MM.1S (cell line): ENCODE measurements at regions not wholly inside any gene's neighbourhood (a gene's known extent, or its start where the extent isn't known, plus 50 kb on each side); places are given as distances from the start of the nearest gene placed in this dataset.

ENCODE experiments used
- DNase-seq: peaks from one replicate; pipeline ENCODE4 v3.0.0-alpha.2; 2015
- H2AFZ ChIP-seq: fragments of 300-600 bp; sonication (generic); 2 replicates; pipeline ENCODE4 v1.6.0; 2016; ENCODE audit warnings: antibody characterized with exemption, low read length
- H3F3A ChIP-seq: fragments of 300-600 bp; sonication (generic); 2 replicates; pipeline ENCODE4 v1.6.1; 2016; ENCODE audit warnings: mild to moderate bottlenecking, antibody characterized with exemption, low read length, moderate library complexity, mixed read lengths; ENCODE audit not compliant: insufficient read depth
- H3K27ac ChIP-seq: fragments of 300-600 bp; sonication (generic); 2 replicates; pipeline ENCODE4 v1.5.1; 2016; ENCODE audit warnings: mild to moderate bottlenecking, low read length
- H3K27me3 ChIP-seq: fragments of 300-600 bp; sonication (generic); replicated peaks from 2 replicates; pipeline ENCODE4 v1.6.0; 2016; ENCODE audit warnings: low read length; ENCODE audit not compliant: insufficient read depth
- H3K36me3 ChIP-seq: fragments of 300-600 bp; sonication (generic); replicated peaks from 2 replicates; pipeline ENCODE4 v1.6.1; 2016; ENCODE audit warnings: mild to moderate bottlenecking, low read length, mixed read lengths; ENCODE audit not compliant: insufficient read depth
- H3K4me1 ChIP-seq: fragments of 300-600 bp; sonication (generic); 2 replicates; pipeline ENCODE4 v1.6.1; 2016; ENCODE audit warnings: low read length, mixed read lengths
- H3K4me2 ChIP-seq: fragments of 300-600 bp; sonication (generic); 2 replicates; pipeline ENCODE4 v1.6.0; 2016; ENCODE audit warnings: low read depth, low read length
- H3K4me3 ChIP-seq: fragments of 300-600 bp; sonication (generic); 2 replicates; pipeline ENCODE4 v1.5.1; 2016; ENCODE audit warnings: low read length, mixed read lengths
- H3K79me2 ChIP-seq: fragments of 300-600 bp; sonication (generic); 2 replicates; pipeline ENCODE4 v1.6.1; 2016; ENCODE audit warnings: mixed run types, low read length, mixed read lengths
- H3K9ac ChIP-seq: fragments of 300-600 bp; sonication (generic); 2 replicates; pipeline ENCODE4 v1.6.1; 2016; ENCODE audit warnings: low read length, mixed read lengths
- H3K9me2 ChIP-seq: fragments of 300-600 bp; sonication (generic); replicated peaks from 2 replicates; pipeline ENCODE4 v1.6.1; 2016; ENCODE audit warnings: mild to moderate bottlenecking, low read length, mixed read lengths; ENCODE audit not compliant: insufficient read depth
- H3K9me3 ChIP-seq: fragments of 300-600 bp; sonication (generic); replicated peaks from 2 replicates; pipeline ENCODE4 v1.6.1; 2016; ENCODE audit warnings: mild to moderate bottlenecking, low read length, mixed read lengths; ENCODE audit not compliant: insufficient read depth
- H4K20me1 ChIP-seq: fragments of 300-600 bp; sonication (generic); 2 replicates; pipeline ENCODE4 v1.6.1; 2016; ENCODE audit warnings: mild to moderate bottlenecking, low read length, moderate library complexity, mixed read lengths; ENCODE audit not compliant: insufficient read depth
- CTCF ChIP-seq: fragments of 300-600 bp; sonication (generic); IDR thresholded peaks from 2 replicates; pipeline ENCODE4 v1.5.1; 2016; ENCODE audit warnings: antibody characterized with exemption, low read length, mixed read lengths
- EZH2 ChIP-seq: fragments of 300-600 bp; sonication (generic); optimal IDR thresholded peaks from 2 replicates; pipeline ENCODE3; 2017; ENCODE audit warnings: low read depth, mild to moderate bottlenecking, antibody characterized with exemption, low read length, mixed read lengths
- EZH2phosphoT487 ChIP-seq: fragments of 300-600 bp; sonication (generic); IDR thresholded peaks from 2 replicates; pipeline ENCODE4 v1.6.1; 2018; ENCODE audit warnings: antibody characterized with exemption, low read length

- H3K27me3 ChIP-seq, result no peaks in the 10 kb centered on the region
- H2AFZ ChIP-seq, result no peak overlapping the region
- TF ChIP-seq CTCF (no peak), EZH2 (no peak)
These were observed 231.1 kb downstream of the MYCN start for GRCh38 chr2:16171425-16171920.

GRCh38 chr2:16170675-16171424 lies 230.5 kb downstream of the MYCN start:
- no peaks in the 10 kb centered on the region for H3K27me3 ChIP-seq
- no peak overlapping the region for H3K9ac ChIP-seq
- H3K4me3 ChIP-seq, result no peak overlapping the region
- H3K4me1 ChIP-seq, result no peaks in the 10 kb centered on the region
- H3K4me2 ChIP-seq, result no peak overlapping the region
- no peaks in the 10 kb centered on the region for H3K9me3 ChIP-seq
- H3K36me3 ChIP-seq, result no peaks in the 10 kb centered on the region
- no peaks in the 10 kb centered on the region for H3K79me2 ChIP-seq
- no peak for DNase-seq
- H2AFZ ChIP-seq, result no peak overlapping the region
- no peak overlapping the region for H3K27ac ChIP-seq
- no peaks in the 10 kb centered on the region for H3F3A ChIP-seq
- no peaks in the 10 kb centered on the region for H3K9me2 ChIP-seq
- TF ChIP-seq CTCF (no peak), EZH2phosphoT487 (no peak), EZH2 (no peak)
- H4K20me1 ChIP-seq, result no peaks in the 10 kb centered on the region

More at GRCh38 chr2:16171425-16171920, 231.1 kb downstream of the MYCN start:
- Histone ChIP-seq H3F3A (no peaks in the 10 kb centered on the region), H3K9me2 (no peaks in the 10 kb centered on the region), H3K79me2 (no peaks in the 10 kb centered on the region), H4K20me1 (no peaks in the 10 kb centered on the region), H3K36me3 (no peaks in the 10 kb centered on the region), H3K9me3 (no peaks in the 10 kb centered on the region), H3K4me3 (no peak overlapping the region), H3K4me2 (no peak overlapping the region), H3K9ac (no peak overlapping the region), H3K4me1 (no peaks in the 10 kb centered on the region), H3K27ac (no peak overlapping the region)
- no peak for DNase-seq

GRCh38 chr2:16169381-16169960 lies 229.1 kb downstream of the MYCN start:
- no peak overlapping the region for H3K27ac ChIP-seq
- H3K4me3 ChIP-seq, result no peak overlapping the region

More at GRCh38 chr2:16169381-16169960, 229.1 kb downstream of the MYCN start:
- Histone ChIP-seq H3K4me1 (no peaks in the 10 kb centered on the region), H3F3A (no peaks in the 10 kb centered on the region), H3K9me2 (no peaks in the 10 kb centered on the region), H3K9me3 (no peaks in the 10 kb centered on the region), H3K27me3 (no peaks in the 10 kb centered on the region), H3K36me3 (no peaks in the 10 kb centered on the region), H2AFZ (no peak overlapping the region), H3K79me2 (no peaks in the 10 kb centered on the region), H3K9ac (no peak overlapping the region), H4K20me1 (no peaks in the 10 kb centered on the region), H3K4me2 (no peak overlapping the region)
- DNase-seq, result no peak
- TF ChIP-seq EZH2phosphoT487, result no peak
- TF ChIP-seq EZH2, result no peak
- no peak for TF ChIP-seq CTCF
